Right atrium auricular region (tissue), 2 donors: ENCODE measurements at regions not wholly inside any gene's neighbourhood (a gene's known extent, or its start where the extent isn't known, plus 50 kb on each side); places are given as distances from the start of the nearest gene placed in this dataset.

Source experiments
- DNase-seq: peaks from one replicate; pipeline ENCODE4 v3.0.0-alpha.2; 2019; ENCODE audit warnings: low spot score
- H3K27ac ChIP-seq, 2 donors: fragments of 200-600 bp; sonication (generic); 1 replicate in 1 of 2; 2 replicates in 1 of 2; pipeline ENCODE4 v1.5.1; 2016 to 2019
- H3K27me3 ChIP-seq, 2 donors: fragments of 200-600 bp; sonication (generic); one replicate each; pipeline versions ENCODE4 v1.5.1 to v1.6.0; 2017 to 2019
- H3K36me3 ChIP-seq: fragments of 200-600 bp; sonication (generic); one replicate; pipeline ENCODE4 v1.5.1; 2016
- H3K4me1 ChIP-seq, 2 donors: fragments of 200-600 bp; sonication (generic); one replicate each; pipeline versions ENCODE4 v1.5.1 to v1.6.0; 2017 to 2019
- H3K4me3 ChIP-seq, 2 donors: fragments of 200-600 bp; sonication (generic); 1 replicate in 1 of 2; 2 replicates in 1 of 2; pipeline ENCODE4 v1.5.1; 2017 to 2019; ENCODE audit warnings: mild to moderate bottlenecking in 1 of 2, moderate library complexity in 1 of 2
- H3K9me3 ChIP-seq, 2 donors: fragments of 200-600 bp; sonication (generic); one replicate each; pipeline ENCODE4 v1.5.1; 2019
- CTCF ChIP-seq, 2 donors: fragments of 200-600 bp; sonication (generic); IDR thresholded peaks; one replicate each; pipeline ENCODE4 v1.5.1; 2019; ENCODE audit warnings: antibody characterized with exemption in 2 of 2

- no peak for DNase-seq
- H3K9me3 ChIP-seq, result no peaks in the 10 kb centered on the region
- no peaks in the 10 kb centered on the region for H3K27me3 ChIP-seq
- no peaks in the 10 kb centered on the region for H3K4me1 ChIP-seq
- H3K4me3 ChIP-seq, result no peak overlapping the region
- H3K36me3 ChIP-seq, result no peaks in the 10 kb centered on the region
- no peak overlapping the region for H3K27ac ChIP-seq
- no peak for TF ChIP-seq CTCF (IDR thresholded peaks at IDR 0.05)
Observed at GRCh38 chr6:156511051-156511450, 266.1 kb upstream of the ARID1B start.

GRCh38 chr6:156510242-156510641 is 266.9 kb upstream of the ARID1B start:
- no peak overlapping the region for H3K27ac ChIP-seq
- no peak overlapping the region for H3K4me3 ChIP-seq
- TF ChIP-seq CTCF (IDR thresholded peaks at IDR 0.05), result no peak
- no peaks in the 10 kb centered on the region for H3K4me1 ChIP-seq
- no peaks in the 10 kb centered on the region for H3K36me3 ChIP-seq
- DNase-seq, result no peak
- no peaks in the 10 kb centered on the region for H3K27me3 ChIP-seq
- no peaks in the 10 kb centered on the region for H3K9me3 ChIP-seq

GRCh38 chr6:156509496-156509895 is 267.7 kb upstream of the ARID1B start:
- H3K27me3 ChIP-seq, result no peaks in the 10 kb centered on the region
- H3K9me3 ChIP-seq, result no peaks in the 10 kb centered on the region
- no peak for DNase-seq
- H3K36me3 ChIP-seq, result no peaks in the 10 kb centered on the region
- no peak overlapping the region for H3K4me3 ChIP-seq
- H3K4me1 ChIP-seq, result no peaks in the 10 kb centered on the region
- no peak for TF ChIP-seq CTCF (IDR thresholded peaks at IDR 0.05)
- no peak overlapping the region for H3K27ac ChIP-seq

- no peak for DNase-seq
- no peak for TF ChIP-seq CTCF (IDR thresholded peaks at IDR 0.05)
- Histone ChIP-seq H3K27ac (no peak overlapping the region), H3K36me3 (no peaks in the 10 kb centered on the region), H3K27me3 (no peaks in the 10 kb centered on the region), H3K4me3 (no peak overlapping the region), H3K9me3 (no peaks in the 10 kb centered on the region), H3K4me1 (no peaks in the 10 kb centered on the region)
Observed at GRCh38 chr6:156508923-156509322, 268.3 kb upstream of the ARID1B start.

DNA sequence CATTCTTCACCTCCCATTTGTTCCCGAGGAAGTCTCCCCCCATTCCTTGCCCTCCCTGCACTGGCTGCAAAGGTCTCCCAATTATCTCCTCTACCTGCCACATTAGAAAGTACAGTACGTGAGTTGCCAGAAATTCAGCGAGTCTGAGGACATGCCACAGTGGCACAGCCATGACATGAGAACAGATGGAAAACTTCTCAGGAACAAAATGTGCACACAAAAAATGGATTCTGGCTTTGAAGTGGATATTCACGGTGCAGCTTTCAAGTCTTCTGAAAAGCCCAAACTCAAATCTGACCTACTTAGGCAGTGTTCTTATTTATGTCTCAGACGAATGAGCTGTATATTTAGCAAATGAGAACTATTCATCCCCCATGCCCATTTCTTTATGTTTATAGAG is 269.1 kb upstream of the ARID1B start:
- Histone ChIP-seq H3K9me3 (no peaks in the 10 kb centered on the region), H3K36me3 (no peaks in the 10 kb centered on the region), H3K4me1 (no peaks in the 10 kb centered on the region), H3K4me3 (no peak overlapping the region), H3K27me3 (no peaks in the 10 kb centered on the region), H3K27ac (no peak overlapping the region)
- TF ChIP-seq CTCF (IDR thresholded peaks at IDR 0.05), result no peak
- no peak for DNase-seq

DNA sequence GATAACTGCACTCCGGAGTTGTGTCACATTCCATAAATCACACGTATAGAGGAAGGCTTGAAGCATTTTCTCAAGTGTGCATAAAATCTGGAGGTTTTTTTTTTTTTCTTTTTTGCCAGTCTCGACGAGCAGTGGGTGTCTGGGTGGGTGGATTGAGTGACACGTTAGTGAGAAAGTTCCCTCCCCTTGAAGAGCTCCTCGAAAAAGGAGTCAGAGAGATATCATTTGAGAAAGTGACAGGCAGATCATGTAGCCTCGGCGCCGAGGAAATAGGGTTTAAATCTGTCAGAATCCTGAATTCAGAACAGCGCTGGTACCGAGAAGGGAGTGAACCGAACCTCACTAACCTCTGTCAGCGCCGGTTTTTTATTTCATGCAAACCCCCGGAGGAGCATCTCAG is 269.5 kb upstream of the ARID1B start:
- H3K36me3 ChIP-seq, result no peaks in the 10 kb centered on the region
- TF ChIP-seq CTCF (IDR thresholded peaks at IDR 0.05), result no peak
- no peaks in the 10 kb centered on the region for H3K9me3 ChIP-seq
- no peak overlapping the region for H3K27ac ChIP-seq
- H3K27me3 ChIP-seq, result no peaks in the 10 kb centered on the region
- DNase-seq, result no peak
- H3K4me1 ChIP-seq, result no peaks in the 10 kb centered on the region
- H3K4me3 ChIP-seq, result no peak overlapping the region
